ENCODE measurements at regions not wholly inside any gene's neighbourhood (a gene's known extent, or its start where the extent isn't known, plus 50 kb on each side); places are given as distances from the start of the nearest gene placed in this dataset.

GRCh38 chr14:42421377-42422078 is 814.9 kb downstream of the LRFN5 start:
- H3K27ac ChIP-seq (ENCODE audit: low read length), result no peak overlapping the region
- WGBS (ENCODE audit: insufficient coverage), result 87% methylated on average over 4 of the region's 4 CpGs
- no peak for DNase-seq
- no peak overlapping the region for H3K4me3 ChIP-seq (ENCODE audit: low read length)
- H3K27me3 ChIP-seq (ENCODE audit: control insufficient read depth, insufficient read depth, low read length), result no peaks in the 10 kb centered on the region
- no peaks in the 10 kb centered on the region for H3K36me3 ChIP-seq (ENCODE audit: control insufficient read depth, insufficient read depth, low read length)
- no peaks in the 10 kb centered on the region for H3K9me3 ChIP-seq (replicated peaks; ENCODE audit: control insufficient read depth, low read depth, low read length)
- no peaks in the 10 kb centered on the region for H3K4me1 ChIP-seq (ENCODE audit: control insufficient read depth, insufficient read depth, low read length)

GRCh38 chr14:42420071-42420470 is 813.4 kb downstream of the LRFN5 start:
- H3K4me1 ChIP-seq (ENCODE audit: control insufficient read depth, insufficient read depth, low read length), result no peaks in the 10 kb centered on the region
- no peak overlapping the region for H3K27ac ChIP-seq (ENCODE audit: low read length)
- no peaks in the 10 kb centered on the region for H3K36me3 ChIP-seq (ENCODE audit: control insufficient read depth, insufficient read depth, low read length)
- H3K4me3 ChIP-seq (ENCODE audit: low read length), result no peak overlapping the region
- H3K9me3 ChIP-seq (replicated peaks; ENCODE audit: control insufficient read depth, low read depth, low read length), result no peaks in the 10 kb centered on the region
- WGBS (ENCODE audit: insufficient coverage), result no CpG with 5 or more reads among the region's 1 CpG
- H3K27me3 ChIP-seq (ENCODE audit: control insufficient read depth, insufficient read depth, low read length), result no peaks in the 10 kb centered on the region
- DNase-seq, result no peak

- WGBS (ENCODE audit: insufficient coverage), result no CpG with 5 or more reads among the region's 1 CpG
Measured at GRCh38 chr14:42407153-42407552, 800.5 kb downstream of the LRFN5 start.

GRCh38 chr14:42391146-42391834 is 784.6 kb downstream of the LRFN5 start:
- no peak for DNase-seq
- Histone ChIP-seq H3K36me3 (ENCODE audit: control insufficient read depth, insufficient read depth, low read length) (no peaks in the 10 kb centered on the region), H3K9me3 (replicated peaks; ENCODE audit: control insufficient read depth, low read depth, low read length) (no peaks in the 10 kb centered on the region), H3K27ac (ENCODE audit: low read length) (no peak overlapping the region), H3K4me3 (ENCODE audit: low read length) (no peak overlapping the region), H3K4me1 (ENCODE audit: control insufficient read depth, insufficient read depth, low read length) (no peaks in the 10 kb centered on the region), H3K27me3 (ENCODE audit: control insufficient read depth, insufficient read depth, low read length) (no peaks in the 10 kb centered on the region)
- WGBS (ENCODE audit: insufficient coverage), result no CpG with 5 or more reads among the region's 3 CpGs

More at GRCh38 chr14:42407153-42407552, 800.5 kb downstream of the LRFN5 start:
- Histone ChIP-seq H3K4me1 (ENCODE audit: control insufficient read depth, insufficient read depth, low read length) (no peaks in the 10 kb centered on the region), H3K27me3 (ENCODE audit: control insufficient read depth, insufficient read depth, low read length) (no peaks in the 10 kb centered on the region), H3K4me3 (ENCODE audit: low read length) (no peak overlapping the region), H3K27ac (ENCODE audit: low read length) (no peak overlapping the region), H3K36me3 (ENCODE audit: control insufficient read depth, insufficient read depth, low read length) (no peaks in the 10 kb centered on the region), H3K9me3 (replicated peaks; ENCODE audit: control insufficient read depth, low read depth, low read length) (no peaks in the 10 kb centered on the region)
- no peak for DNase-seq

- Histone ChIP-seq H3K4me3 (ENCODE audit: low read length) (no peak overlapping the region), H3K4me1 (ENCODE audit: control insufficient read depth, insufficient read depth, low read length) (no peaks in the 10 kb centered on the region), H3K27ac (ENCODE audit: low read length) (no peak overlapping the region), H3K27me3 (ENCODE audit: control insufficient read depth, insufficient read depth, low read length) (no peaks in the 10 kb centered on the region), H3K36me3 (ENCODE audit: control insufficient read depth, insufficient read depth, low read length) (no peaks in the 10 kb centered on the region), H3K9me3 (replicated peaks; ENCODE audit: control insufficient read depth, low read depth, low read length) (no peaks in the 10 kb centered on the region)
- DNase-seq, result no peak
- 75% methylated on average over 2 of the region's 4 CpGs for WGBS (ENCODE audit: insufficient coverage)
Measured at GRCh38 chr14:42378880-42379279, 772.2 kb downstream of the LRFN5 start.

- Histone ChIP-seq H3K4me3 (ENCODE audit: low read length) (no peak overlapping the region), H3K9me3 (replicated peaks; ENCODE audit: control insufficient read depth, low read depth, low read length) (no peaks in the 10 kb centered on the region), H3K27me3 (ENCODE audit: control insufficient read depth, insufficient read depth, low read length) (no peaks in the 10 kb centered on the region), H3K27ac (ENCODE audit: low read length) (no peak overlapping the region), H3K4me1 (ENCODE audit: control insufficient read depth, insufficient read depth, low read length) (no peaks in the 10 kb centered on the region), H3K36me3 (ENCODE audit: control insufficient read depth, insufficient read depth, low read length) (no peaks in the 10 kb centered on the region)
- WGBS (ENCODE audit: insufficient coverage), result 100% methylated on average over 1 of the region's 3 CpGs
- DNase-seq, result no peak
Measured at GRCh38 chr14:42378274-42378673, 771.6 kb downstream of the LRFN5 start.

GRCh38 chr14:42374332-42374731 is 767.7 kb downstream of the LRFN5 start:
- H3K4me3 ChIP-seq (ENCODE audit: low read length), result no peak overlapping the region

GRCh38 chr14:42370056-42370455 is 763.4 kb downstream of the LRFN5 start:
- no CpG with 5 or more reads among the region's 1 CpG for WGBS (ENCODE audit: insufficient coverage)
- H3K27me3 ChIP-seq (ENCODE audit: control insufficient read depth, insufficient read depth, low read length), result no peaks in the 10 kb centered on the region
- DNase-seq, result no peak
- H3K4me1 ChIP-seq (ENCODE audit: control insufficient read depth, insufficient read depth, low read length), result no peaks in the 10 kb centered on the region
- no peak overlapping the region for H3K27ac ChIP-seq (ENCODE audit: low read length)
- H3K36me3 ChIP-seq (ENCODE audit: control insufficient read depth, insufficient read depth, low read length), result no peaks in the 10 kb centered on the region
- H3K9me3 ChIP-seq (replicated peaks; ENCODE audit: control insufficient read depth, low read depth, low read length), result no peaks in the 10 kb centered on the region
- no peak overlapping the region for H3K4me3 ChIP-seq (ENCODE audit: low read length)

More at GRCh38 chr14:42374332-42374731, 767.7 kb downstream of the LRFN5 start:
- Histone ChIP-seq H3K36me3 (ENCODE audit: control insufficient read depth, insufficient read depth, low read length) (no peaks in the 10 kb centered on the region), H3K9me3 (replicated peaks; ENCODE audit: control insufficient read depth, low read depth, low read length) (no peaks in the 10 kb centered on the region), H3K4me1 (ENCODE audit: control insufficient read depth, insufficient read depth, low read length) (no peaks in the 10 kb centered on the region), H3K27ac (ENCODE audit: low read length) (no peak overlapping the region), H3K27me3 (ENCODE audit: control insufficient read depth, insufficient read depth, low read length) (no peaks in the 10 kb centered on the region)
- DNase-seq, result no peak

GRCh38 chr14:42368234-42368633 is 761.6 kb downstream of the LRFN5 start:
- Histone ChIP-seq H3K27ac (ENCODE audit: low read length) (no peak overlapping the region), H3K36me3 (ENCODE audit: control insufficient read depth, insufficient read depth, low read length) (no peaks in the 10 kb centered on the region), H3K4me3 (ENCODE audit: low read length) (no peak overlapping the region), H3K27me3 (ENCODE audit: control insufficient read depth, insufficient read depth, low read length) (no peaks in the 10 kb centered on the region), H3K9me3 (replicated peaks; ENCODE audit: control insufficient read depth, low read depth, low read length) (no peaks in the 10 kb centered on the region), H3K4me1 (ENCODE audit: control insufficient read depth, insufficient read depth, low read length) (no peaks in the 10 kb centered on the region)
- no peak for DNase-seq
- no CpG with 5 or more reads among the region's 1 CpG for WGBS (ENCODE audit: insufficient coverage)

- WGBS (ENCODE audit: insufficient coverage), result no CpG with 5 or more reads among the region's 2 CpGs
- no peaks in the 10 kb centered on the region for H3K27me3 ChIP-seq (ENCODE audit: control insufficient read depth, insufficient read depth, low read length)
- H3K36me3 ChIP-seq (ENCODE audit: control insufficient read depth, insufficient read depth, low read length), result no peaks in the 10 kb centered on the region
- no peak for DNase-seq
- H3K4me1 ChIP-seq (ENCODE audit: control insufficient read depth, insufficient read depth, low read length), result no peaks in the 10 kb centered on the region
- H3K9me3 ChIP-seq (replicated peaks; ENCODE audit: control insufficient read depth, low read depth, low read length), result no peaks in the 10 kb centered on the region
- H3K4me3 ChIP-seq (ENCODE audit: low read length), result no peak overlapping the region
- no peak overlapping the region for H3K27ac ChIP-seq (ENCODE audit: low read length)
Measured at GRCh38 chr14:42353315-42353714, 746.6 kb downstream of the LRFN5 start.
